WTC11 (cell line): ENCODE measurements at regions not wholly inside any gene's neighbourhood (a gene's known extent, or its start where the extent isn't known, plus 50 kb on each side); places are given as distances from the start of the nearest gene placed in this dataset.

Experiments used
- ATAC-seq: fragments of 200-7000 bp; cut with Tn5 transposase; 2 replicates; pipeline ENCODE4 v1.10.0; 2021; ENCODE audit warnings: mild to moderate bottlenecking, moderate library complexity
- CTCF ChIA-PET: fragments of 300-600 bp; sonication (Branson Sonifier 250); formaldehyde crosslinking; loops from one replicate; lab custom pipeline; 2021; ENCODE audit warnings: antibody characterized with exemption; lab: Charles Lee
- POLR2A ChIA-PET: fragments of 350-600 bp; sonication (Branson Sonifier 250); formaldehyde crosslinking; loops from one replicate; lab custom pipeline; 2021; ENCODE audit warnings: antibody characterized with exemption; lab: Charles Lee
- DNase-seq: peaks from one replicate; pipeline ENCODE4 v3.0.0; 2021; ENCODE audit warnings: low spot score
- H3K27ac Mint-ChIP-seq: 2 replicates; pipeline ENCODE4 v1.8.0; 2021; ENCODE audit warnings: mixed read lengths
- H3K27me3 Mint-ChIP-seq: 2 replicates; pipeline ENCODE4 v1.8.0; 2021; ENCODE audit warnings: low read depth, mild to moderate bottlenecking, moderate library complexity, mixed read lengths
- H3K36me3 Mint-ChIP-seq: 2 replicates; pipeline ENCODE4 v1.8.0; 2021; ENCODE audit warnings: mixed read lengths
- H3K4me1 Mint-ChIP-seq: 2 replicates; pipeline ENCODE4 v1.8.0; 2022; ENCODE audit warnings: mixed read lengths
- H3K4me3 Mint-ChIP-seq: 2 replicates; pipeline ENCODE4 v1.8.0; 2021; ENCODE audit warnings: mild to moderate bottlenecking, moderate library complexity, mixed read lengths
- H3K9me3 Mint-ChIP-seq: 2 replicates; pipeline ENCODE4 v1.8.0; 2021; ENCODE audit warnings: mixed read lengths
- ATF1 ChIP-seq: sonication (generic); formaldehyde crosslinking; IDR thresholded peaks from 2 replicates; pipeline ENCODE4 v1.8.1; 2023; ENCODE audit warnings: mild to moderate bottlenecking, moderate library complexity, missing genetic modification reagents
- ETV6 ChIP-seq: sonication (generic); formaldehyde crosslinking; IDR thresholded peaks from 2 replicates; pipeline ENCODE4 v1.8.1; 2022; ENCODE audit warnings: mild to moderate bottlenecking, missing genetic modification reagents
- GABPB1 ChIP-seq: sonication (generic); formaldehyde crosslinking; IDR thresholded peaks from 2 replicates; pipeline ENCODE4 v1.8.1; 2023; ENCODE audit warnings: mild to moderate bottlenecking, missing genetic modification reagents
- GTF2I ChIP-seq: fragments of 250-450 bp; sonication (Bioruptor Pico); conservative IDR thresholded peaks from 2 replicates; pipeline ENCODE4 v1.4.0; 2021; ENCODE audit warnings: mild to moderate bottlenecking
- NFE2L1 ChIP-seq: sonication (generic); formaldehyde crosslinking; IDR thresholded peaks from 2 replicates; pipeline ENCODE4 v1.8.1; 2023; ENCODE audit warnings: missing genetic modification reagents
- RELA ChIP-seq: sonication (generic); formaldehyde crosslinking; IDR thresholded peaks from 2 replicates; pipeline ENCODE4 v1.8.1; 2022; ENCODE audit warnings: missing genetic modification reagents, mild to moderate bottlenecking, borderline replicate concordance
- SP1 ChIP-seq: sonication (generic); formaldehyde crosslinking; conservative IDR thresholded peaks from 2 replicates; pipeline ENCODE4 v1.8.1; 2022; ENCODE audit warnings: missing genetic modification reagents
- TCF7 ChIP-seq: sonication (generic); formaldehyde crosslinking; IDR thresholded peaks from 2 replicates; pipeline ENCODE4 v1.8.0; 2022; ENCODE audit warnings: mild to moderate bottlenecking, low read depth, missing genetic modification reagents, moderate library complexity
- TP53 ChIP-seq: sonication (generic); formaldehyde crosslinking; IDR thresholded peaks from 2 replicates; pipeline ENCODE4 v1.8.1; 2023; ENCODE audit warnings: mild to moderate bottlenecking, missing genetic modification reagents
- ZNF232 ChIP-seq: sonication (generic); formaldehyde crosslinking; IDR thresholded peaks from 2 replicates; pipeline ENCODE4 v1.8.0; 2022; ENCODE audit warnings: mild to moderate bottlenecking, missing genetic modification reagents
- ZNF671 ChIP-seq: fragments of 250-450 bp; sonication (Bioruptor Pico); IDR thresholded peaks from 2 replicates; pipeline ENCODE4 v1.8.0; 2021; ENCODE audit warnings: mild to moderate bottlenecking
- TF ChIP-seq, protein P1 (sequence below): sonication (generic); formaldehyde crosslinking; conservative IDR thresholded peaks from 2 replicates; pipeline ENCODE4 v1.8.1; 2023; ENCODE audit warnings: mild to moderate bottlenecking, low read depth, missing genetic modification reagents, moderate library complexity
- TF ChIP-seq, protein P2 (sequence below): sonication (generic); formaldehyde crosslinking; IDR thresholded peaks from 2 replicates; pipeline ENCODE4 v1.8.1; 2023; ENCODE audit warnings: mild to moderate bottlenecking, moderate library complexity, missing genetic modification reagents
- TF ChIP-seq, protein P3 (sequence below): fragments of 250-450 bp; sonication (Bioruptor Pico); conservative IDR thresholded peaks from 2 replicates; pipeline ENCODE4 v1.9.0; 2021; ENCODE audit warnings: mild to moderate bottlenecking
- TF ChIP-seq, protein P4 (sequence below): sonication (generic); formaldehyde crosslinking; IDR thresholded peaks from 2 replicates; pipeline ENCODE4 v1.8.1; 2022; ENCODE audit warnings: missing genetic modification reagents, borderline replicate concordance
- TF ChIP-seq, protein P5 (sequence below): sonication (generic); formaldehyde crosslinking; IDR thresholded peaks from 2 replicates; pipeline ENCODE4 v1.8.0; 2022; ENCODE audit warnings: mild to moderate bottlenecking, missing genetic modification reagents
- TF ChIP-seq, protein P6 (sequence below): sonication (generic); formaldehyde crosslinking; IDR thresholded peaks from 2 replicates; pipeline ENCODE4 v1.8.1; 2022; ENCODE audit warnings: low read depth, missing genetic modification reagents, borderline replicate concordance
- TF ChIP-seq, protein P7 (sequence below): fragments of 250-450 bp; sonication (Bioruptor Pico); IDR thresholded peaks from 2 replicates; pipeline ENCODE4 v2.1.2; 2022; ENCODE audit warnings: mild to moderate bottlenecking, moderate library complexity
- TF ChIP-seq, protein P8 (sequence below): sonication (generic); formaldehyde crosslinking; IDR thresholded peaks from 2 replicates; pipeline ENCODE4 v1.8.1; 2023; ENCODE audit warnings: mild to moderate bottlenecking, missing genetic modification reagents

DNA sequence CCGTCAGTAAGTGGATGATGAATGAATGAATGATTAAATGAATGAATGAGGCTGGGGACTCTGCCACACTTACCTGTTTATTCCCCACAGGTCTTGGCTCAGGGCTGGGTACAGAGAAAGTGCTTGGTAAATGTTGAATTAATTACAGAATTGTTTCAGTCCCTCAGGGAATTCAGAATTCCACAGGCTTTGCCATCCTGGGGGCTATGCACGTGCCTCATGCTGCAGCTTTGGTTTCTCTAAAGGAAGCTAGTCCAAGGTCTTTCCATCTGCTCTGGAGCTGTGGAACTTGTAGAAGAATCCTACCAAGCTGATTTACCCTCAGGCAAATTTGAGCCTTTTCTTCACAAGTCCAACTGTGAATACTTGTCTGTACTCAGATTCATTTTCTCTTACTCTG, 376.8 kb upstream of the AJAP1 start (continued):
- TF ChIP-seq ZNF232 (CRISPR knock-in tag) (no peak), SP1 (CRISPR knock-in tag) (no peak), TCF7 (CRISPR knock-in tag) (no peak), TP53 (CRISPR knock-in tag) (no peak), ZNF671 (CRISPR knock-in tag) (no peak)
- TF ChIP-seq, protein P1, sequence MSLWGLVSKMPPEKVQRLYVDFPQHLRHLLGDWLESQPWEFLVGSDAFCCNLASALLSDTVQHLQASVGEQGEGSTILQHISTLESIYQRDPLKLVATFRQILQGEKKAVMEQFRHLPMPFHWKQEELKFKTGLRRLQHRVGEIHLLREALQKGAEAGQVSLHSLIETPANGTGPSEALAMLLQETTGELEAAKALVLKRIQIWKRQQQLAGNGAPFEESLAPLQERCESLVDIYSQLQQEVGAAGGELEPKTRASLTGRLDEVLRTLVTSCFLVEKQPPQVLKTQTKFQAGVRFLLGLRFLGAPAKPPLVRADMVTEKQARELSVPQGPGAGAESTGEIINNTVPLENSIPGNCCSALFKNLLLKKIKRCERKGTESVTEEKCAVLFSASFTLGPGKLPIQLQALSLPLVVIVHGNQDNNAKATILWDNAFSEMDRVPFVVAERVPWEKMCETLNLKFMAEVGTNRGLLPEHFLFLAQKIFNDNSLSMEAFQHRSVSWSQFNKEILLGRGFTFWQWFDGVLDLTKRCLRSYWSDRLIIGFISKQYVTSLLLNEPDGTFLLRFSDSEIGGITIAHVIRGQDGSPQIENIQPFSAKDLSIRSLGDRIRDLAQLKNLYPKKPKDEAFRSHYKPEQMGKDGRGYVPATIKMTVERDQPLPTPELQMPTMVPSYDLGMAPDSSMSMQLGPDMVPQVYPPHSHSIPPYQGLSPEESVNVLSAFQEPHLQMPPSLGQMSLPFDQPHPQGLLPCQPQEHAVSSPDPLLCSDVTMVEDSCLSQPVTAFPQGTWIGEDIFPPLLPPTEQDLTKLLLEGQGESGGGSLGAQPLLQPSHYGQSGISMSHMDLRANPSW (CRISPR knock-in tag): no peak
- TF ChIP-seq, protein P2, sequence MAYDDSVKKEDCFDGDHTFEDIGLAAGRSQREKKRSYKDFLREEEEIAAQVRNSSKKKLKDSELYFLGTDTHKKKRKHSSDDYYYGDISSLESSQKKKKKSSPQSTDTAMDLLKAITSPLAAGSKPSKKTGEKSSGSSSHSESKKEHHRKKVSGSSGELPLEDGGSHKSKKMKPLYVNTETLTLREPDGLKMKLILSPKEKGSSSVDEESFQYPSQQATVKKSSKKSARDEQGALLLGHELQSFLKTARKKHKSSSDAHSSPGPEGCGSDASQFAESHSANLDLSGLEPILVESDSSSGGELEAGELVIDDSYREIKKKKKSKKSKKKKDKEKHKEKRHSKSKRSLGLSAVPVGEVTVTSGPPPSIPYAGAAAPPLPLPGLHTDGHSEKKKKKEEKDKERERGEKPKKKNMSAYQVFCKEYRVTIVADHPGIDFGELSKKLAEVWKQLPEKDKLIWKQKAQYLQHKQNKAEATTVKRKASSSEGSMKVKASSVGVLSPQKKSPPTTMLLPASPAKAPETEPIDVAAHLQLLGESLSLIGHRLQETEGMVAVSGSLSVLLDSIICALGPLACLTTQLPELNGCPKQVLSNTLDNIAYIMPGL (CRISPR knock-in tag): no peak
- TF ChIP-seq, protein P3, sequence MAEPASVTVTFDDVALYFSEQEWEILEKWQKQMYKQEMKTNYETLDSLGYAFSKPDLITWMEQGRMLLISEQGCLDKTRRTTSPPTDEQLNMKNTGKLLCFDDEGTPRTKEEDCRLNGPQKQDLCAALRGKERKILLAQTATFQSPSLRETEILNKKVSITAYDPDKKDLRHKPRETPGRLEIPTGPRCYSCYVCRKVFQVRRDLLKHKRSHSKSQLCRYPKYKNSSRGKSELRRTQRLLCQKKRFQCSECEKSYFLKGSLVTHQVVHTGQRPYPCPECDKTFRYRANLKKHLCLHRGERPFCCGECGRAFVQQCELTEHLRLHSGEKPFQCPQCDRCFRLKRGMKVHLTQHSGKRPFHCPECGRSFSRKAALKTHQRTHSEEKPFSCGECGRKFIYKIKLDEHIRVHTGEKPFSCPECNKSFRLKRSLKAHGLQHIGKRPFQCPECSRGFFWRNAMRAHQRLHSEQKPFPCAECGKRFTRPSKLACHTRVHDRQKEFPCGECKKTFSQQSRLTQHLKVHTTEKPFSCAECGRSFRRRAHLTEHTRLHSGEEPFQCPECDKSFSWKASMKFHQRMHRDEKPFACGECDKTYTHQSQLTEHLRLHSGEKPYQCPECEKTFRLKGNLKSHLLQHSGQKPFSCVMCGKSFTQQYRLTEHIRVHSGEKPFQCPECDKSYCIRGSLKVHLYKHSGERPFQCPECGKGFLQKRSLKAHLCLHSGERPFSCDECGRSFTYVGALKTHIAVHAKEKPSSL (CRISPR knock-in tag): no peak

DNA sequence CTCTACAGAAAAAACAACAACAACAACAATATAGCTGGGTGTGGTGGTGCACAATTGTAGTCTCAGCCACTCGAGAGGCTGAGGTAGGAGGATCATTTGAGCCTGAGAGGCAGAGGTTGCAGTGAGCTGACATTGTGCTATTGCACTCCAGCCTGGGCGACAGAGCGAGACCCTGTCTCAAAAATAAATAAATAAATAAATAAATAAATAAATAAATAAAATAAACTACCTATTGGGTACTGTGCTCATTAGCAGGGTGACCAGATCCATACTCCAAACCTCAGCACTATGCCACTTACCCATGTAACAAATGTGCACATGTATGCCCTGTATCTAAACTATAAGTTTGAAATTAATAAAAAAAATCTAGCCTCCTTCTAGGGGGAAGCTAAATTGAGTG, 369.4 kb upstream of the AJAP1 start:
- Mint-ChIP-seq H3K27me3 (peaks cover 12% of the 10 kb centered on the region; the same call in 1 of the 2 replicates), H3K4me1 (no peaks in the 10 kb centered on the region), H3K36me3 (peaks cover 83% of the 10 kb centered on the region), H3K27ac (no peak overlapping the region), H3K4me3 (no peak overlapping the region), H3K9me3 (peaks cover 88% of the 10 kb centered on the region)
- POLR2A ChIA-PET: no interaction called here
- TF ChIP-seq RELA (no peak), ATF1 (CRISPR knock-in tag) (no peak), ZNF671 (CRISPR knock-in tag) (no peak), TP53 (CRISPR knock-in tag) (no peak), GTF2I (CRISPR knock-in tag) (no peak), GABPB1 (CRISPR knock-in tag) (no peak), NFE2L1 (no peak), ZNF232 (CRISPR knock-in tag) (no peak), ETV6 (CRISPR knock-in tag) (no peak)
- TF ChIP-seq, protein P4, sequence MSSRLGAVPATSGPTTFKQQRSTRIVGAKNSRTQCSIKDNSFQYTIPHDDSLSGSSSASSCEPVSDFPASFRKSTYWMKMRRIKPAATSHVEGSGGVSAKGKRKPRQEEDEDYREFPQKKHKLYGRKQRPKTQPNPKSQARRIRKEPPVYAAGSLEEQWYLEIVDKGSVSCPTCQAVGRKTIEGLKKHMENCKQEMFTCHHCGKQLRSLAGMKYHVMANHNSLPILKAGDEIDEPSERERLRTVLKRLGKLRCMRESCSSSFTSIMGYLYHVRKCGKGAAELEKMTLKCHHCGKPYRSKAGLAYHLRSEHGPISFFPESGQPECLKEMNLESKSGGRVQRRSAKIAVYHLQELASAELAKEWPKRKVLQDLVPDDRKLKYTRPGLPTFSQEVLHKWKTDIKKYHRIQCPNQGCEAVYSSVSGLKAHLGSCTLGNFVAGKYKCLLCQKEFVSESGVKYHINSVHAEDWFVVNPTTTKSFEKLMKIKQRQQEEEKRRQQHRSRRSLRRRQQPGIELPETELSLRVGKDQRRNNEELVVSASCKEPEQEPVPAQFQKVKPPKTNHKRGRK (CRISPR knock-in tag): no peak
- TF ChIP-seq, protein P5, sequence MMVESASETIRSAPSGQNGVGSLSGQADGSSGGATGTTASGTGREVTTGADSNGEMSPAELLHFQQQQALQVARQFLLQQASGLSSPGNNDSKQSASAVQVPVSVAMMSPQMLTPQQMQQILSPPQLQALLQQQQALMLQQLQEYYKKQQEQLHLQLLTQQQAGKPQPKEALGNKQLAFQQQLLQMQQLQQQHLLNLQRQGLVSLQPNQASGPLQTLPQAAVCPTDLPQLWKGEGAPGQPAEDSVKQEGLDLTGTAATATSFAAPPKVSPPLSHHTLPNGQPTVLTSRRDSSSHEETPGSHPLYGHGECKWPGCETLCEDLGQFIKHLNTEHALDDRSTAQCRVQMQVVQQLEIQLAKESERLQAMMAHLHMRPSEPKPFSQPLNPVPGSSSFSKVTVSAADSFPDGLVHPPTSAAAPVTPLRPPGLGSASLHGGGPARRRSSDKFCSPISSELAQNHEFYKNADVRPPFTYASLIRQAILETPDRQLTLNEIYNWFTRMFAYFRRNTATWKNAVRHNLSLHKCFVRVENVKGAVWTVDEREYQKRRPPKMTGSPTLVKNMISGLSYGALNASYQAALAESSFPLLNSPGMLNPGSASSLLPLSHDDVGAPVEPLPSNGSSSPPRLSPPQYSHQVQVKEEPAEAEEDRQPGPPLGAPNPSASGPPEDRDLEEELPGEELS (CRISPR knock-in tag): no peak
- TF ChIP-seq, protein P6, sequence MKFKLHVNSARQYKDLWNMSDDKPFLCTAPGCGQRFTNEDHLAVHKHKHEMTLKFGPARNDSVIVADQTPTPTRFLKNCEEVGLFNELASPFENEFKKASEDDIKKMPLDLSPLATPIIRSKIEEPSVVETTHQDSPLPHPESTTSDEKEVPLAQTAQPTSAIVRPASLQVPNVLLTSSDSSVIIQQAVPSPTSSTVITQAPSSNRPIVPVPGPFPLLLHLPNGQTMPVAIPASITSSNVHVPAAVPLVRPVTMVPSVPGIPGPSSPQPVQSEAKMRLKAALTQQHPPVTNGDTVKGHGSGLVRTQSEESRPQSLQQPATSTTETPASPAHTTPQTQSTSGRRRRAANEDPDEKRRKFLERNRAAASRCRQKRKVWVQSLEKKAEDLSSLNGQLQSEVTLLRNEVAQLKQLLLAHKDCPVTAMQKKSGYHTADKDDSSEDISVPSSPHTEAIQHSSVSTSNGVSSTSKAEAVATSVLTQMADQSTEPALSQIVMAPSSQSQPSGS (CRISPR knock-in tag): no peak
- TF ChIP-seq, protein P7, sequence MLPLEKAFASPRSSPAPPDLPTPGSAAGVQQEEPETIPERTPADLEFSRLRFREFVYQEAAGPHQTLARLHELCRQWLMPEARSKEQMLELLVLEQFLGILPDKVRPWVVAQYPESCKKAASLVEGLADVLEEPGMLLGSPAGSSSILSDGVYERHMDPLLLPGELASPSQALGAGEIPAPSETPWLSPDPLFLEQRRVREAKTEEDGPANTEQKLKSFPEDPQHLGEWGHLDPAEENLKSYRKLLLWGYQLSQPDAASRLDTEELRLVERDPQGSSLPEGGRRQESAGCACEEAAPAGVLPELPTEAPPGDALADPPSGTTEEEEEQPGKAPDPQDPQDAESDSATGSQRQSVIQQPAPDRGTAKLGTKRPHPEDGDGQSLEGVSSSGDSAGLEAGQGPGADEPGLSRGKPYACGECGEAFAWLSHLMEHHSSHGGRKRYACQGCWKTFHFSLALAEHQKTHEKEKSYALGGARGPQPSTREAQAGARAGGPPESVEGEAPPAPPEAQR (CRISPR knock-in tag): no peak
- TF ChIP-seq, protein P8, sequence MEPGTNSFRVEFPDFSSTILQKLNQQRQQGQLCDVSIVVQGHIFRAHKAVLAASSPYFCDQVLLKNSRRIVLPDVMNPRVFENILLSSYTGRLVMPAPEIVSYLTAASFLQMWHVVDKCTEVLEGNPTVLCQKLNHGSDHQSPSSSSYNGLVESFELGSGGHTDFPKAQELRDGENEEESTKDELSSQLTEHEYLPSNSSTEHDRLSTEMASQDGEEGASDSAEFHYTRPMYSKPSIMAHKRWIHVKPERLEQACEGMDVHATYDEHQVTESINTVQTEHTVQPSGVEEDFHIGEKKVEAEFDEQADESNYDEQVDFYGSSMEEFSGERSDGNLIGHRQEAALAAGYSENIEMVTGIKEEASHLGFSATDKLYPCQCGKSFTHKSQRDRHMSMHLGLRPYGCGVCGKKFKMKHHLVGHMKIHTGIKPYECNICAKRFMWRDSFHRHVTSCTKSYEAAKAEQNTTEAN: no peak
- DNase-seq: no peak
- CTCF ChIA-PET: no interaction called here
- ATAC-seq: no peak
